ENCODE measurements at regions not wholly inside any gene's neighbourhood (a gene's known extent, or its start where the extent isn't known, plus 50 kb on each side); places are given as distances from the start of the nearest gene placed in this dataset.

- intact Hi-C loops (cut with DNase I, micrococcal nuclease): no loop called here
- Histone ChIP-seq H3K4me1 (ENCODE audit: insufficient read depth, low read length) (peaks cover 6% of the 10 kb centered on the region), H3K4me3 (ENCODE audit: low read length) (no peak overlapping the region), H3K9me3 (ENCODE audit: control insufficient read depth in 1 of 2, insufficient read depth in 1 of 2, low read length in 2 of 2) (no peaks in the 10 kb centered on the region), H3K27ac (ENCODE audit: low read depth in 1 of 2, low read length in 2 of 2) (no peak overlapping the region), H3K27me3 (ENCODE audit: control insufficient read depth in 1 of 2, insufficient read depth in 2 of 2, low read length in 2 of 2) (no peaks in the 10 kb centered on the region), H3K36me3 (ENCODE audit: insufficient read depth, low read length) (no peaks in the 10 kb centered on the region)
- ATAC-seq (ENCODE audit: poor library complexity) (no peak), DNase-seq (no peak)
- Mint-ChIP-seq H3K9me3 (no peaks in the 10 kb centered on the region), H3K4me1 (ENCODE audit: low read depth) (peaks cover 8% of the 10 kb centered on the region), H3K36me3 (ENCODE audit: low read depth) (no peaks in the 10 kb centered on the region), H3K27ac (no peak overlapping the region), H3K4me3 (no peak overlapping the region), H3K27me3 (no peaks in the 10 kb centered on the region)
- TF ChIP-seq CTCF (IDR thresholded peaks at IDR 0.05): no peak
- ChIA-PET POLR2A (no interaction called here), CTCF (no interaction called here)
Observed at GRCh38 chr6:105598264-105598663, 195.4 kb upstream of the PREP start.

- POLR2A ChIA-PET: no interaction called here
Observed at GRCh38 chr6:105596284-105596755, 193.4 kb upstream of the PREP start.

GRCh38 chr6:105595829-105596228 lies 192.9 kb upstream of the PREP start:
- ChIA-PET POLR2A (no interaction called here), CTCF (no interaction called here)
- H3K4me1 Mint-ChIP-seq (ENCODE audit: low read depth): peaks cover 7% of the 10 kb centered on the region
- DNase-seq (no peak), ATAC-seq (ENCODE audit: poor library complexity) (no peak)
- Histone ChIP-seq H3K27ac (ENCODE audit: low read depth in 1 of 2, low read length in 2 of 2) (no peak overlapping the region), H3K27me3 (ENCODE audit: control insufficient read depth in 1 of 2, insufficient read depth in 2 of 2, low read length in 2 of 2) (no peaks in the 10 kb centered on the region), H3K4me1 (ENCODE audit: insufficient read depth, low read length) (peaks cover 5% of the 10 kb centered on the region), H3K36me3 (ENCODE audit: insufficient read depth, low read length) (no peaks in the 10 kb centered on the region), H3K9me3 (ENCODE audit: control insufficient read depth in 1 of 2, insufficient read depth in 1 of 2, low read length in 2 of 2) (no peaks in the 10 kb centered on the region), H3K4me3 (ENCODE audit: low read length) (no peak overlapping the region)
- H3K36me3 Mint-ChIP-seq (ENCODE audit: low read depth): no peaks in the 10 kb centered on the region
- H3K4me3 Mint-ChIP-seq: no peak overlapping the region
- no peak overlapping the region for H3K27ac Mint-ChIP-seq
- intact Hi-C loops (cut with DNase I, micrococcal nuclease): no loop called here
- no peak for TF ChIP-seq CTCF (IDR thresholded peaks at IDR 0.05)
- H3K27me3 Mint-ChIP-seq: no peaks in the 10 kb centered on the region
- no peaks in the 10 kb centered on the region for H3K9me3 Mint-ChIP-seq

More at GRCh38 chr6:105596284-105596755, 193.4 kb upstream of the PREP start:
- no peaks in the 10 kb centered on the region for H3K27me3 ChIP-seq (ENCODE audit: control insufficient read depth in 1 of 2, insufficient read depth in 2 of 2, low read length in 2 of 2)
- H3K36me3 Mint-ChIP-seq (ENCODE audit: low read depth): no peaks in the 10 kb centered on the region
- DNase-seq: no peak
- intact Hi-C loops (cut with DNase I, micrococcal nuclease): no loop called here
- H3K4me3 Mint-ChIP-seq: no peak overlapping the region
- H3K9me3 Mint-ChIP-seq: no peaks in the 10 kb centered on the region
- no peaks in the 10 kb centered on the region for H3K36me3 ChIP-seq (ENCODE audit: insufficient read depth, low read length)
- ATAC-seq (ENCODE audit: poor library complexity): no peak
- no peak overlapping the region for H3K27ac Mint-ChIP-seq
- H3K4me3 ChIP-seq (ENCODE audit: low read length): no peak overlapping the region
- H3K27me3 Mint-ChIP-seq: no peaks in the 10 kb centered on the region
- H3K9me3 ChIP-seq (ENCODE audit: control insufficient read depth in 1 of 2, insufficient read depth in 1 of 2, low read length in 2 of 2): no peaks in the 10 kb centered on the region
- H3K4me1 Mint-ChIP-seq (ENCODE audit: low read depth): peaks cover 3% of the 10 kb centered on the region
- CTCF ChIA-PET: no interaction called here
- no peak for TF ChIP-seq CTCF (IDR thresholded peaks at IDR 0.05)
- no peak overlapping the region for H3K27ac ChIP-seq (ENCODE audit: low read depth in 1 of 2, low read length in 2 of 2)
- H3K4me1 ChIP-seq (ENCODE audit: insufficient read depth, low read length): peaks cover under 1% of the 10 kb centered on the region
